RWPE1 (cell line): ENCODE measurements at regions not wholly inside any gene's neighbourhood (a gene's known extent, or its start where the extent isn't known, plus 50 kb on each side); places are given as distances from the start of the nearest gene placed in this dataset.

Experiments used
- CTCF ChIA-PET: fragments of 350-600 bp; sonication (Branson Sonifier 250); formaldehyde crosslinking; extraction: SDS; loops from one replicate; lab custom pipeline; 2021; lab: Yijun Ruan, JAX
- POLR2A ChIA-PET: fragments of 400-600 bp; formaldehyde crosslinking; extraction: SDS; loops from one replicate; lab custom pipeline; 2020; ENCODE audit warnings: antibody characterized with exemption; ENCODE audit not compliant: low non-redundant PET; lab: Yijun Ruan, JAX
- DNase-seq: peaks from one replicate; pipeline ENCODE4 v3.0.0; 2012; ENCODE audit warnings: low spot score
- H3K27ac ChIP-seq: fragments of 450-650 bp; 2 replicates; pipeline ENCODE4 v1.5.1; 2017
- TF ChIP-seq, protein P1 (sequence below): fragments of 450-650 bp; conservative IDR thresholded peaks from 2 replicates; pipeline ENCODE4 v1.5.1; 2017; ENCODE audit warnings: low read depth, mild to moderate bottlenecking

DNA sequence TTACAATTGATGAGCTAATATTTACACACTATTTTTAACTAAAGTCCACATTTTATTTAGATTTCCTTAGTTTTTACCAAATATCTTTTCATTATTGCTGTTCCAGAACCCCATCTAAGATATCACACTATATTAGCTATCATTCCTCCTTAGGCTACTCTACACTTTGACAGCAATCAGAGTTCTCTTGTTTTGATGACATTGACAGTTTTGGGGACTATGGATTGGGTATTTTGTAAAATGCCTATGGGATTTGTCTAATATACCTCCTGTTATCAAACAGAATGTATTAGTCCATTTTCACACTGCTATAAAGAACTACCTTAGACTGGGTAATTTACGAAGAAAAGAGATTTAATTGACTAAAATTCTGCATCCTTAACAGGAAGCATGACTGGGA lies 489.1 kb downstream of the FOXG1 start:
- POLR2A ChIA-PET = no interaction called here
- TF ChIP-seq, protein P1, sequence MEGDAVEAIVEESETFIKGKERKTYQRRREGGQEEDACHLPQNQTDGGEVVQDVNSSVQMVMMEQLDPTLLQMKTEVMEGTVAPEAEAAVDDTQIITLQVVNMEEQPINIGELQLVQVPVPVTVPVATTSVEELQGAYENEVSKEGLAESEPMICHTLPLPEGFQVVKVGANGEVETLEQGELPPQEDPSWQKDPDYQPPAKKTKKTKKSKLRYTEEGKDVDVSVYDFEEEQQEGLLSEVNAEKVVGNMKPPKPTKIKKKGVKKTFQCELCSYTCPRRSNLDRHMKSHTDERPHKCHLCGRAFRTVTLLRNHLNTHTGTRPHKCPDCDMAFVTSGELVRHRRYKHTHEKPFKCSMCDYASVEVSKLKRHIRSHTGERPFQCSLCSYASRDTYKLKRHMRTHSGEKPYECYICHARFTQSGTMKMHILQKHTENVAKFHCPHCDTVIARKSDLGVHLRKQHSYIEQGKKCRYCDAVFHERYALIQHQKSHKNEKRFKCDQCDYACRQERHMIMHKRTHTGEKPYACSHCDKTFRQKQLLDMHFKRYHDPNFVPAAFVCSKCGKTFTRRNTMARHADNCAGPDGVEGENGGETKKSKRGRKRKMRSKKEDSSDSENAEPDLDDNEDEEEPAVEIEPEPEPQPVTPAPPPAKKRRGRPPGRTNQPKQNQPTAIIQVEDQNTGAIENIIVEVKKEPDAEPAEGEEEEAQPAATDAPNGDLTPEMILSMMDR = no peak
- no peak overlapping the region for H3K27ac ChIP-seq
- DNase-seq = no peak
- CTCF ChIA-PET = no interaction called here

DNA sequence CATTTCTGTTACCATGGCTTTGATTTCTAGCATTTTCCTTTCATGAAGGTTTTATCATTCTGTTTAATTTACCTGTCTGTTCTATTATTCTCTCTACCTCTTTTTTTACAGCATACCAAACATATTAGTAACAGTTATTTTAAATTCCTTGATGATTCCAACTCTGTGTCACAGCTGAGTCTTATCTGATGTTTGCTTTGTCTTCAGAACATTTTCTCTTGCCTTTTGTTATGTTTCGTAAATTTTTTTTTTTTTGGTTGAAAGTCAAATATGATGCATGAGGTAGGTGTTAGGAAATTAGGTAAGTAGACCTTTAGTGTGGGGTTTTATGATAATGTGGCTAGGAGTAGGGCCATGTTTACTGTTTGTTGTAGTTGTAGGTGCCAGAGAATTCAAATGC lies 496.4 kb downstream of the FOXG1 start:
- TF ChIP-seq, protein P1 = no peak
- DNase-seq = peak; percentile 3
- POLR2A ChIA-PET = no interaction called here
- H3K27ac ChIP-seq = no peak overlapping the region
- CTCF ChIA-PET = interaction anchor here (0.6 kb wide), 1 partner anchor 105 kb away, joined by 3 read pairs; no protein-coding TSS in a partner anchor

DNA sequence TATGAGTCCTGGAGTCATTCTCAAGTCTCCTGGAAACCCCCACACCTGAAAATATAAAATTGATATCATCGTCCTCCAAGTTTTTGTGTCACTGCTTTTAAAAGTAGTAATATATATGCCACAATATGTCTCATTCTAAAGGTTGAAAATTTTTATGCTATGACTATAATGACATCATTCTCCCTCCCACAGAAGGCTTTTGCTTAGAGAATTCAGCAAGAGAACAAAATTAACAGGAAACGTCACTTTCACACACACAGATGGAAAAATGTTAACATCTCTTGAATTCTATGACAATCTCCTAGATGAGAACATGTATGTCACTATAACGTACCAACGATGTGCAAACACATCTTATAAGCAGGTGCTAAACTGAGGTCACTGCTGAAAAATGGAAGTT lies 498.3 kb downstream of the FOXG1 start:
- no peak for DNase-seq
- TF ChIP-seq, protein P1 = no peak
- no peak overlapping the region for H3K27ac ChIP-seq
- CTCF ChIA-PET = no interaction called here
- POLR2A ChIA-PET = no interaction called here

DNA sequence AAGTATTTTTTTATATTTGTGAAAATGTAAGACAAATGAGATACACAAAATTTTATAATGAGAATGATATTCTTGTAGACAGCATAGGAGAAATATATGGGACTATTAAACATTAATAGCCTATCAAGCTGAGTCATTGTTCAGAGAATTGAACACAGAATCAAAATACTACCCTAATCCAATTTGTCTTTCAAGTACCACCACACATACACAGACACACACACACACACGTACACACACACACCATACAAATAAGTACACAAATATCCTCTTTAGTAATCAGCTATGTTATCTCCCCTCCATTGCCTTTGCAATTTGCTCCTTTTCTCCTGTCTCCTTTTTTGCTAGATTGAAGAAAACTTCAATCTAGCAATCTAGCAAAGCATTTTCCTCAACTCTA lies 499.3 kb downstream of the FOXG1 start:
- CTCF ChIA-PET = no interaction called here
- no peak for DNase-seq
- TF ChIP-seq, protein P1 = no peak
- POLR2A ChIA-PET = no interaction called here
- no peak overlapping the region for H3K27ac ChIP-seq

DNA sequence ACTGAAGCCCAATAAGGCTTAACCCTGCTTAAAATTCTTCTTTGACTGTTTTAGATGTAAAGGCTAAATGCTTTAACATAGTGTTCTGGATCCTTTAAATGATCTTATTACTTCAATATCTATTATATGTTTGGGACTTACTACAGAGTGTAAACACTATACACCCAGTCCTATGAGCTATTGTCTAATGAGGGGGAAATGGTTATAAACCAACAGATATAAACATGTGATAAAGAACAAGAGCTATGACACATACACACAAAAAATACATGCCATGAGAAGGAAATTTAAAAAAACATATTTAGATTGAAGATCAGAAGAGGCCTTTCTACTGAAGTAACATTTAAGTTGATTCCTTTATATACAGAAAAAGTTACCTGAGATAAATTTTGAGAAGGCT lies 505.1 kb downstream of the FOXG1 start:
- DNase-seq = no peak
- no peak overlapping the region for H3K27ac ChIP-seq
- TF ChIP-seq, protein P1 = no peak
- CTCF ChIA-PET = no interaction called here
- POLR2A ChIA-PET = no interaction called here

DNA sequence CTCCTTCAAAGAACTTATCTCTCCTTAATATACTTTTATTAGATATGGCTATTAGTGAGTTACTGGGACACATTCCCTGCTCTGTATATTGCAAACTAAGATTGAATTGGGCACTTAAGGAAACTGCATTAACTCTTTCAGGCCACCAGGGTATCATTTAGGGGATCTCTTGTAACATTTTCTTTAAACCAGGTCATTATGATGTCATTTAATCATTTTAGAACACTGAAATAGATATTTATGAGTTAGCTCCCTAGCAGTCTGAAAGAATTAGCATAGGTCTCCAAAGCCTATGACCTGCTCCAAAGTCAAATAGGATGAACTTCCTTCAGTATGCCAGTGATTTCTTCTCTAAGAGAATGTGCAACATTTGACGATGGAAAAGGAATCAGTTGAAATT lies 506.9 kb downstream of the FOXG1 start:
- no peak for DNase-seq
- POLR2A ChIA-PET = no interaction called here
- CTCF ChIA-PET = no interaction called here
- TF ChIP-seq, protein P1 = no peak
- no peak overlapping the region for H3K27ac ChIP-seq
